Putamen (tissue), 1 donor: ENCODE measurements at regions not wholly inside any gene's neighbourhood (a gene's known extent, or its start where the extent isn't known, plus 50 kb on each side); places are given as distances from the start of the nearest gene placed in this dataset.
"Not testable (repeated sequence)": the region's sequence is repeated elsewhere in the genome, so short reads cannot be mapped to it uniquely, and the experiment has no call there.

Experiments used
- DNase-seq: peaks from one replicate; pipeline ENCODE4 v3.0.0-alpha.2; 2016; ENCODE audit warnings: low spot score

DNA sequence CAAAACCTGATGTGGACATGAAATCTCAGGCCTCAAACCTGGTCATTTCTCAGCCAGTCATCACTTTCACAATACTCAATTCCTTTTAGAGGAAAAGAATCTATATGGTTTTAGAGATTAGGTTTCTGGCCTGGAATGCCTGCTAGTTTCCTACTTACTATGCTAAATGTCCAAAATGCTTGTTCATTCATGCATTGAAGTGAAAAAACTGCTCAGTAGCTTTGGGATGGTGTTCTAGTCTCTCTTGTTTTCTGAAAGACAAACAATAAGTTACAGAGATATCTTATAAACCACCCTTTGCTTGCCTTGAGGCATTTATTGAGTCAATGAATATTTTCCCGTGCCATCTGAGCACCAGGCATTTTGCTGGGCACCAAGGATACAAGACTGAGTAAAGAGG lies 1146.5 kb upstream of the GOT2 start:
- no peak for DNase-seq

DNA sequence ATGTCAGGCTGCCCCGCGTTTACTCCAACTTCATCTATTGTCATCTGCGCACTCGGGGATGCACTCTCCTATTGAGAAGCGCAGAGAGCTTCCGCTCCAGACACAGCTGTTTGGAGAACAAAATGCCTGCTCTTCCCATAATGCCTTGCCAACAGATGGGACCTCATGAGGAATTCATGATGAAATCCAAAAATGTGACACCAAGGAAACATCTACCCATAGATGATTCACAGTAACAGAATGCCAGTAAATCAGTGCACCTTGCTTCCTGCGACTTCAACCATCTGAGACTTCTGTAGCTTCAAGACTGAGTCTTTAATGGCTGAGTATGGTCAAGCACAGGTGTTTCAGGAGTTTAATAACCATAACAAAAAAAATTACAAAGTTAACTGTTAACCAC lies 1144.9 kb upstream of the GOT2 start:
- no peak for DNase-seq

DNA sequence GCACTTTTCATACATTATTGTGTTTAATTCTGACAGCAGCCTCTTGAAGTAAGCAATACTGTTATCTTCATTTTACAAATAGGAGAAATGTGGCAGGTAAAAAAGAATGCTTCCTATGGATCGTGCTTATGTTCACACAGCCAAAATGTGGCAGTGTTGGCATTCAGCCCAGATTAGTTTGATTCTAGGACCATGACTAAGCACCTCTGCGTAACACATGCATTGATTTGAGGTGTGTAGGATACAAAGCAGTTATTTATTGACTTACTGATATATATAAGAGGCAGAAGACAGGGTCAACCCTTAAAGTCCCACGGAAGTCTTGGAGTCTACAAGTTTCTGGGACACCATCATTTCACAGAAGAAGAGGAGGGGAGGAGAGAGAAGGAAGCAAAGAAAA lies 1144.4 kb upstream of the GOT2 start:
- no peak for DNase-seq

DNA sequence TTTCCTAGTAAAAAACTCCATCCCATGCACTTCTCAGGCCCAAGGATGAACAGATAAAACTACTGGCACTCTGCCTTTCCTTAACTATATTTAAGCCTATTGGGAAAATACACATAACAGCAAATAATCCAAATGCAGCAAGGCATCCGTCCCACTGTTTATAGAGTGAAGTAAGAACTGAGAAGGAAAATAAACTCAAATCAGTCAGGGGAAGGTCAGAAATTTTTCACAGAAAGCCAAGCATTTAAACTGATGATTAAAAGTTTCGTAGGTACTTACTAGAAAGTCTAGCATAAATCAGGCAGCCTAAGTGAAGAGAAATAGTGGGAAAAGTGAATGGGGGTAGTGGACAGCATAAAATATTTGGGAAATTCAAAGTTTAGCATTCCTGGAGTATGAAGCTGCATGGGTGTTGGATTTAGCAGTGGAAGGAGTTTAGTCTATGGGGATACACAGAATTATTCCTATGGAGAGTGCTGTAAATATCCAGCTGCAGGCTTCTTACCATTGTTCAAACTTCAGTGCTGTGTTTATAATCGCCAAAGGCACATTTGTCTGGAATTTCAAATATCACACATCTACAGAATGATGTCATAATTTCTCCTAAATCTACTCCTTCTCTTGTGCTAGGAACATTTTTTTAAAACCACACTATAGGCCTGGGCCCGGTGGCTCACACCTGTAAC lies 1131.0 kb upstream of the GOT2 start:
- no peak for DNase-seq

DNA sequence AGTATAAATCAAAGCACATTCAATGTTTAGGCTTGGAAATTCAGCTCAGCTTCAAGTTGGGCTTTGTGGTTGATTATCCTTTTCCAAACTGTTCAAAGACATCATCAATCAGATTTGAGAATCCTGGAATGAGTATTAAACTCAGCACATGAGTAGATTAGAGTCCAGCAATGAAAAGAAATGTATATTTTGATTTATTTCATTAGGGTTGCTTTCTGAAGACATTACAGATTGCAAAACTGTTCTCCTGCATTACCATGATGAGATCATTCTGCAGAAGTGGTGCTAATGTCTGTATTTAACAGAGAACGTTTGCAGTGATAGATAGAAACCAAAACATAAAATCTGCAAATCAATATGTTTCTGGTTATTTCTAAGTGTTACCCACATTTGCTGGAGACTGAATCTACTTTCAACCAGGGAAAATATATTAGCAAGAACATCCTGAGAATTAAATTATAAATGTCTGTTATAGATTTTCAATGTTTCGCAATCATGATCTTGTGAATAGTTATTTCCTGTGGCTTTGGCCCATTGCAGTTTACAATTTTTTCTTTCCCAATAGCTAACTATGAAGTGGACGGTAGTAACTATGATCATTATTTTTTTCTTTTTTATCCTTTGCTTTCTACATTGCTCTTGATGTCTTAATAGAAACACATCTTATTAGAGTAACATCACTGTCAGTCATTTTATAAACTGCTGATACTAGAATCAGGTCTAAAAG lies 1125.7 kb upstream of the GOT2 start:
- no peak for DNase-seq

DNA sequence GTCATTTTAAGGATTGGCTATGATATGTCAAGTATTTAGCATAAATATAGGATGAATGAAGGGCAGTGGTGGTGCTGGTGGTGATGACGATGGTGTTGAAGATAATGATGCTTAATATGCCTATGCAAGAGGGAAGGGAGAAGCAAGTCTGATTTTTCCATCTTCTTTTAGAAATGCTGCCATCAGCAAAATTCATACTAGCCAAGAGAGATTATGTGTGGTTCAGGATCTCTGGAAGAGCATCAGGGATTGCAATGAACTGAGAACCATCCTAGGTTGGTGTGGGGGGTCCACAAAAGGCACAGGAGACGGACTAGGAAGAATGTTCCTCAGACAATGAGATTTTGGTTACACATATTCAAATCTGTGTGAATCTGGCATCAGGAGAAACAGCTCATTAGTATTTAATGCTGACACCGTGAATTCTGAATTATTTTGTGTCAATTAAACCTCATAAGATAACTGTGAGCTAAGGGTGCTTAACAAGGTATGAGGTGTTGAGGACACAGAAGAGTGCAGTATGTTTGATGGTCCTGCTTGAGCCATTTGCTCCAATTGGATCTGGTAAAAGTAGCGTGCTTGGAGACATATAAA lies 1120.8 kb upstream of the GOT2 start:
- no peak for DNase-seq

DNA sequence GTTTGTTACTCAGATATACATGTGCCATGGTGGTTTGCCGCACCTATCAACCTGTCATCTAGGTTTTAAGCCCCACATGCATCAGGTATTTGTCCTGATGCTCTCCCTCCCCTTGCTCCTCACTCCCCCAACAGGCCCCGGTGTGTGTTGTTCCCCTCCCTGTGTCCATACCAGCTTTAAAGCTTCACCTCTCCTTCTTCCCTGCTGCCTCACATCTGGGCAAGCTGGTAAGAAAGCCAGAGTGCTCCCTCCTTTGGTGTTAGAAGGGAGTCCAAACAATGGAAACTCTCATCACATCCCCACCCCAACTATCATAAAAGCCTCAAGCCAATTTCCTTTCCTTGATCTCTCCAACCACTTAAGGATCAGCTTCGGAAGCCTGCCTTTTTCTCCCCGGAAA lies 1115.6 kb upstream of the GOT2 start:
- DNase-seq = no peak

DNA sequence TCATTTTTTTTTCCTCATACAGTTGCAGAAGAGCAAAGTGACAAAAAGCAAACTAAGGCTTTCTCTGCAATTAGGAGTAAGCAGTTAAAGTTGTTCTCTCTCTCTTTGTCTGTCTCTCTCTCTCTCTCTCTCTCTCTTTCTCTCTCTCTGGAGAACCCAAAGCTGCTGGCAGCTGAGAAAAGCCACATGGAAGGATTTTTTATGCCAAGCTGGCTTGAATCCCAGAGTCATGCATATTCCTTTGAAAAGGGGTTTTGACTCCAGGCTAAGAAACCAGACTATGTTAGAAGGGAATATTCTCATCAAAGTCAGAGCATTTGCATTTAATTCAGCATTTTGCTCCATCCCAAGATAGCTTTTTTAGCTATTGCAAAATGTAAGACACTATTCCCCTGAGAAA lies 1114.2 kb upstream of the GOT2 start:
- DNase-seq = peak; percentile 67

DNA sequence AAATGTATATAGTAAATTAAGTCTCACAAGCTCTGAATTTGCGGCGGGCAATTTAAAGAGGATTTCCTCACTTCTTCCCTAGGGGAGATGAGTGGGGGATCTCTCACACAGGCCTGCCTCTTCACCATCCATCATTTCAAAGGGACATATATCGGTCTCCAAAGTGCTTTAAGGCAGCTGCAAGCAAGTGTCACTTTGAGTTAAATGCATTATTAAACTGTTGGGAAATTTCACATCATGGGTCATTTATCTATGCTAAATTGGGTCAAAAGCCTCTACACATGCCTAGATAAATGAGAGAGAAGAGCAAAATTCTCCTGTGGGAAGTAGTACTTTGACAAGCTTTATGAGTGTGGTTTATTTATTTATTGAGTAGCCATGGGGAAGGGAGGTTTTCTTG lies 1106.1 kb upstream of the GOT2 start:
- DNase-seq = no peak

DNA sequence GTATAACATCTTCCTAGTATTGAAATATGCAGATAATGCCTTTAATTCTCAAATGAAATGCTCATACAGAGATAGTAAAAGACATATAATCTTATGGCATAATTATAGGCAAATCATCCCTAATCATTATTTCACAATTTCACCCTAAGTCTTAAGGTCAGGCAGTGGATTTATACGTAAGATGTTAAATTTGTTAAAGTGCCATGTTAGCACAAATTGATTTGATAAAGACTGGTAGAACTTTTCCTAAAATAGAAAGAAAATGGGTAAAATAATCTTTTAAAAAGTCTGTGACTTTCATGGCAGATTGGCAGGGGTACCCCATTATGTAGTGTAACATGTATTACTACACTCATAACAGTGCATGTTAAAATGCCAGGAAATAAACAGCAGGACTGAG lies 1092.7 kb upstream of the GOT2 start:
- no peak for DNase-seq

DNA sequence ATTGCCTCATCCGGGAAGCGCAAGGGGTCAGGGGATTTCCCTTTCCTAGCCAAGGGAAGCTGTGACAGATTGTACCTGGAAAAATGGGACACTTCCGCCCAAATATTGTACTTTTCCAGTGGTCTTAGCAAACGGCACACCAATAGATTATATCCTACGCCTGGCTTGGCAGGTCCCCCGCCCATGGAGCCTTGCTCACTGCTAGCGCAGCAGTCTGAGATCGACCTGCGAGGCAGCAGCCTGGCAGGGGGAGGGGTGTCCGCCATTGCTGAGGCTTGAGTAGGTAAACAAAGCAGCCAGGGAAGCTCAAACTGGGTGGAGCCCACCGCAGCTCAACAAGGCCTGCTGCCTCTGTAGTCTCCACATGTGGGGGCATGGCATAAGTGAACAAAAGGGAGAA lies 1075.4 kb upstream of the GOT2 start:
- not testable (repeated sequence) for DNase-seq

DNA sequence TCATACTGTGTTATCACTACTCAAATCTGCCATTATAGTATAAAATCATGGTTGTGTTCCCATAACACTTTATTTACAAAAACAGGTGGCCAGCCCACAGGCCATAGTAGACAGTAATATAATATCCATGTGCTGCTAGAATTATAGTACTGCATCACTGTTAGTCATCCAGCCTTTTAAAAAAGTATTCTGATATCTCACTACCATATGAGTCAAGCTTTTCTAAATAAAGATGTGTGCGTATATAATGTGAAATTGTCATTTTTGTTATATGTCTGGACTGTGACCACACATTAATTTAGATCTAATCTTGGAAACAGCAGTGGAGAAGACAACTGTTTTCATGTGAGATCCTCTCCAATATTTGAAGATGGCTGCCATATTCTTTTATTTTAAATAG lies 1049.1 kb upstream of the GOT2 start:
- DNase-seq = no peak

DNA sequence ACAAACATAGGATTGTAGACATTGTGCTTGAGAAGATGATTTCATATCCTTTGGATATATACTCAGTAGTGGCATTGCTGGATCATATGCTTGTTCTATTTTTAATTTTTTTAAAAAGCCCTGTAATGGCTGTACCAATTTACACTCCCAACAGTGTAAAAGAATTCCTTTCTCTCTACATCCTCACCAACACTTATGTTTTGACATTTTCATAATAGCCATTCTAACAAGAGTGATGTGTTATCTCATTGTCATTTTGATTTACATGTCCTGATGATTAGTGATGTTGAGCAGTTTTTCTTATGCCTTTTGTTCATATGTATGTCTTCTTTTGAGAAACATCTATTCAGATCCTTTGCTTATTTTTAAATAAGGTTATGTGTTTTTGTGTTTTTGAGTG lies 1039.2 kb upstream of the GOT2 start:
- DNase-seq = no peak

DNA sequence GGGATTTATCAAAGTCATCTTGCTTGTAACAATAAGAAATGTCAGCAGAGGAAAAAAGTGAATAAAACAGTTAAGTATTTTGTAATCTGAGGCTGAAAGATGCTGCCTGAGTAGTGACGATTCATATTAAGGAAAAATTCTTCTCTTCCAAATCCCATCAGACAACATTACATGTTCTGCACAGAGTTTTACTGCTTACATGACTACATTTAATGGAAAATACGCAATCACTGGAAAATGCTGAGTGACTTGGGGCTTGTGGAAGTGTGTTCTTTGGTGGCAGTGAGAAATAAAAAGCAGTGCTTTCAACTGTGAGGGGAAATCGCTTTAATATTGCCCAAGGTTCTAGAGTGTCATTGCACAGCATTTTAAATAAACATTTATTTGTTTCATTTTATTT lies 1025.2 kb upstream of the GOT2 start:
- DNase-seq = no peak

DNA sequence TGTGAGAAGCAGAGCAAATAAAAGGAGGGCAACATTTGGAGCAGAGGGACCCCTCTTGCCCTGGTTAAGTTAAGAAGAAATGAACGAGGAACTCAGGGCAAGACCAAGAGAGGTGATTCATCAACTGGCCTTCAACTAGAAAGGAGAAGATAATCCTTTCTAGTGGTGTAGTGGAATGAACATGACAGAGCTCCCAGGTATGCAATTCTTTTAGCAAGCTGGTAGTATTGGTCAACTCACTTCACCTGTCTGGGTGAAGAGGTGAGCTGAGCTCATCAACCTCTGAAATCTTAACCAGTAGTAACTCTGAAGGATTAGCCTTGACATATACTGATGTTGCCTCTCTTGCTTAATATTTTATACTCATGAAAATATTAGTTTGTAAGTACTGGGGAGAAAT lies 1024.7 kb upstream of the GOT2 start:
- no peak for DNase-seq

DNA sequence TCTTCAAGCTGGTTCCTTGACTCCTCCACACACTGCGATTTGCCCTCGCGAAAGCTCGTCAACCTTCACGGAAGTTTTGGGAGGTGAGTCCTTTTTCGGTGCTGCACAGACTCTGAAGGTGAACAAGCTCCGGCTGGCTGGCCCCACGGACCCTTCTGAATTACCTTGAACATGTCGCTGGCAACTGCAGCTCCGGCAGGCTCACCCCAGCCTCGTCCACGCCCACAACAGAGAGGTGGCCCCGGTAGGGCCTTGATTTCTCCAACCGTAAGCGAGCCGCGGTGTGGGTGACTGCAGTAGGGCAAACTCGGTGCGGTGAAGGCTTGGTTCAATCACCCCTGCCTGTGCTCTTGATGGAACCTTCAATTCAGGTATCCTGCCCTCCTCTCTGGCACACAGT lies 1020.7 kb upstream of the GOT2 start:
- no peak for DNase-seq

DNA sequence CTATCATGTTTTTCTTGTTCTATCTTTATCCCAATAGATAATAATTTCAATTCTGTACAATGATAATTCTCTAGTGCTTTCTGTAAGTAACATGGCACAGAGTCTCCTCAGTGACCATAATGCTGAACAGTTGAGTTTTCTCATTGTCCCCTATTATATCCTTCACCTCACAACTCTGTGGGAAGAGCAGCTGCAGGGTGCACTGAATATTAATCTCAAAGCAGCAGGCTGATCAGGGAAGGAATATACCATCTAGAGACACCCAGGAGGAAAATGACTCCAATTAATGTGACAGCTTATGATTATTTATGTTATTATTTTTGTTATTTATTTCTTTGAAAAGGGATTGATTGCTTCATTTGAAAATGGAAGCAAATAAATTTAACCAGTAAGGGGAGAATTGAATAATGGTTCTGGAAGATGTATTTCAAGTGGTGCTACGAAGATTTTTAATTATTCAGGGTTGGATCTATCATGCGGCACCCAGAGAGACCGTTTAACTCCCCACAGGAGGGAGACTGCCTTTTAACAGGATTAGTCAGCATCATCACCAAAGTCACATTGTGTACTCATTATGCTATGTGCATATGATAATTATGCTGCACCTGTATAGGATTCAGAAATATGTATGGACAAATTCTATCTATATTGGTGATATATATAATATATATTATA lies 1015.7 kb upstream of the GOT2 start:
- no peak for DNase-seq

DNA sequence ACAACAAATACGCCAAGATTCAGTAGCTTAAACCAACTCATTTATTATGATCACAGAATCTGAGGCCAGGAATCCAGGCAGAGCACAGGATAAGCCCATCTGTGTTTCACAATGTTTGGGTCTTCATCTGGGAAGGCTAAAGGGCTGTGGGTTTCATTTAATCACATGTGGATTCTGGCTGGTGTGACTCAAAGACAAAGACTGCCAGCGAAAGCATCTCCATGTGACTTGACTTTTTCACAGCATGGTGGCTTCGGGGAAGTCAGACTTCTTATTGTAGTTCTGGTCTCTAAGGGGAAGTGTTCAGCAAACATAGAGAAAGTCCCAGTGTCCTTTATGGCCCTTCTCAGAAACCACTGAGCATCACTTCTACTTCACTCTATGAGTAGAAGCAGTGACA lies 1014.4 kb upstream of the GOT2 start:
- DNase-seq = no peak

DNA sequence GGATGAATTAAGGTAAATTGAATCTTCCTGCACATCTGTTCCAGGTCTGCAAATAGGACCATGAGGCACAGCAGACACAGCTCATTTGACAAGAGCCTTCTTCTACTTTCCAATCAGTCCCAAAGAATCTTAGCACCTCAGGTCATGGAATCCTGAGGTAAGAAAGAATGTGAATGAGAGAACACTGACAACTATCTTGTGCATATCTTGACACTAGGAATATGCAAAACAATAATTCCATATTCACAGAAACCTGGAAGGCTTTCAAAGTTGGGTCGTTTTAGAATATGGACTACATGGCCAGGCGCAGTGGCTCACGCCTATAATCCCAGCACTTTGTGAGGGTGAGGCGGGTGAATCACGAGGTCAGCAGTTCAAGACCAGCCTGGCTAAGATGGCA lies 1009.4 kb upstream of the GOT2 start:
- no peak for DNase-seq

DNA sequence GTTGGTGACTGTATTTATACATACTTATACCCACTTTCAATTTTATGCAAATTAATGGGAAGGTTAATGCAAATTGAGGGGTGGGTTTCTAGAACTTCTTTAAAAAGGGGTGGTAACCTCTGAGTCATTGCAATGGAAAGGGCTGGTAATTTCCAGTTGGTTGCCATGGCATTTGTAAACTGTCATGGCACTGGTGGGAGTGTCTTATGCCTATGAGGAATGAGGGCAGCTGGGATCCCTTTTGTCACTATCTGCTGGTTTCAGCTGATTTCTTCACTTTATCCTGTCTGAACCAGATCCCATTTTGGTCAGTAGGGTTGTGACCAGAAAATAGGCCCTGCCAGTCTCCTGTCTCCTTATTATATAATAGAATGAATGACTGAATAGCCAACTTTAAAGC lies 1006.7 kb upstream of the GOT2 start:
- DNase-seq = no peak

DNA sequence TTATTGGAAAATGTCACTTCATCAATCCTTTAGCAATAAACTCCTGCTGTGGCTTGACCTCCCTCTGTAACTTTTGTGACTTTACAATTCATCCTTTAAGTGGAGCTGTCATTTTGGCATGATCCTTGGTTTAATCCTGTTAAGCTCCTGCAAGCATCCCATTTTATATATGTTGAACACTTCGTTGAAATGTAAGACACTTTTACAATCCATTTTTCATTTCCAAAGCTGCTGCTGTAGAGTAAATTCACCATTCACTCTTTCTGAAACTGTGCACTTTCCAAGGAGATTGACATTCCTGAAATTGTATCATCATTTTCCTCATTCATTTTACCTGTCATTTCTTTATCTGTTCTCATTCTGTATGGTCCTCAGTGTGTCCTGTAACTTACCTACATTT lies 1003.2 kb upstream of the GOT2 start:
- DNase-seq = no peak

DNA sequence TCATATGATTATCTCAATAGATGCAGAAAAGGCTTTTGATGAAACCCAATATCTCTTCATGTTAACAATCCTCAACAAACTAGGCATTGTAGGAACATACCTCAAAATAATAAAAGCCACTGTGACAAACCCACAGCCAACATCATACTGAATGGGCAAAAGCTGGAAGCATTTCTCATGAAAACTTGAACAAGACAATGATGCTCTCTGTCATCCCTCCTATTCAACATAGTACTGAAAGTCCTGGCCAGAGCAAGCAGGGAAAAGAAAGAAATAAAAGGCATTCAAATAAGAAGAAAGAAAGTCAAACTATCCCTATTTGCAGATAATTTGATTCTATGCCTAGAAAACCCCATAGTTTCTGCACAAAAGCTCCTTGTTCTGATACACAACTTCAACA lies 999.2 kb upstream of the GOT2 start:
- peak; percentile 25 for DNase-seq

DNA sequence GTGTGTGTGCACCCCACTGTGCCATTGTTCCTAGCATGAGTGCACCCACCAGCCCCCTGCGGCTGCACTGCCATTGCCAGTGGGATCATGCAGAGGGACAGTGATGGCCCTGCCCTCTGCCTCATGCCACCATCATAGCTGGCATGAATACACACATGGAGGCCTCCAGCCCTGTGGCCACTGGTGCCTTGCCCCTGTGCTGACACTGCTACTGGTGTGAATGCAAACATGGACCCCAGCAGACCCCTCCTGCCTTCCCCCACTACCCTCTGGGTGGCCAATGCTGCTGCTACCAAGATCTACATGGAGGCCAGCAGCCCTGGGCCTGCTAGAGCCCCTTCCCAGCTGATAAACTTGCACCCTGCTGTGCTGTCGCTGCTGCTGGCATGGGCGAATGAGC lies 995.5 kb upstream of the GOT2 start:
- no peak for DNase-seq
